ENCODE measurements at regions not wholly inside any gene's neighbourhood (a gene's known extent, or its start where the extent isn't known, plus 50 kb on each side); places are given as distances from the start of the nearest gene placed in this dataset.
"Not testable (repeated sequence)": the region's sequence is repeated elsewhere in the genome, so short reads cannot be mapped to it uniquely, and the experiment has no call there.

GRCh38 chr2:106339609-106340008 lies 128.6 kb downstream of the RGPD3 start:
- Histone ChIP-seq H3K27me3 (no peaks in the 10 kb centered on the region), H3K36me3 (no peaks in the 10 kb centered on the region), H3K27ac (no peak overlapping the region), H3K4me2 (no peak overlapping the region), H3K4me3 (no peak overlapping the region), H3K9me3 (no peaks in the 10 kb centered on the region), H3K9ac (no peak overlapping the region), H4K20me1 (no peaks in the 10 kb centered on the region), H3K4me1 (no peaks in the 10 kb centered on the region)
- no peak for TF ChIP-seq Cebpa-rat (IDR thresholded peaks at IDR 0.05)

GRCh38 chr2:106339132-106339531 lies 129.1 kb downstream of the RGPD3 start:
- Histone ChIP-seq H4K20me1 (no peaks in the 10 kb centered on the region), H3K4me3 (no peak overlapping the region), H3K27ac (no peak overlapping the region), H3K4me2 (no peak overlapping the region), H3K36me3 (no peaks in the 10 kb centered on the region), H3K4me1 (no peaks in the 10 kb centered on the region), H3K27me3 (no peaks in the 10 kb centered on the region), H3K9ac (no peak overlapping the region), H3K9me3 (no peaks in the 10 kb centered on the region)
- TF ChIP-seq Cebpa-rat (IDR thresholded peaks at IDR 0.05) = no peak

- H3K9me3 ChIP-seq = peaks cover 5% of the 10 kb centered on the region; the same call in 1 of the 2 replicates
- H3K4me3 ChIP-seq = no peak overlapping the region
- no peaks in the 10 kb centered on the region for H4K20me1 ChIP-seq
- H3K27ac ChIP-seq = no peak overlapping the region
- H3K9ac ChIP-seq = no peak overlapping the region
- no peaks in the 10 kb centered on the region for H3K27me3 ChIP-seq
- no peak overlapping the region for H3K4me2 ChIP-seq
- no peaks in the 10 kb centered on the region for H3K4me1 ChIP-seq
- H3K36me3 ChIP-seq = no peaks in the 10 kb centered on the region
- TF ChIP-seq Cebpa-rat (IDR thresholded peaks at IDR 0.05) = no peak
Measured at GRCh38 chr2:106338043-106338442, 130.2 kb downstream of the RGPD3 start.

- no peaks in the 10 kb centered on the region for H3K36me3 ChIP-seq
- no peaks in the 10 kb centered on the region for H3K4me1 ChIP-seq
- no peak overlapping the region for H3K4me3 ChIP-seq
- H3K9me3 ChIP-seq = peaks cover 6% of the 10 kb centered on the region; the same call in 1 of the 2 replicates
- no peak for TF ChIP-seq Cebpa-rat (IDR thresholded peaks at IDR 0.05)
- H3K27ac ChIP-seq = no peak overlapping the region
- no peaks in the 10 kb centered on the region for H4K20me1 ChIP-seq
- H3K4me2 ChIP-seq = no peak overlapping the region
- H3K9ac ChIP-seq = no peak overlapping the region
- H3K27me3 ChIP-seq = no peaks in the 10 kb centered on the region
Measured at GRCh38 chr2:106336737-106337136, 131.5 kb downstream of the RGPD3 start.

- no peaks in the 10 kb centered on the region for H3K27me3 ChIP-seq
- TF ChIP-seq Cebpa-rat (IDR thresholded peaks at IDR 0.05) = no peak
Measured at GRCh38 chr2:106336108-106336507, 132.1 kb downstream of the RGPD3 start.

GRCh38 chr2:106334802-106335201 lies 133.4 kb downstream of the RGPD3 start:
- no peak overlapping the region for H3K4me3 ChIP-seq

More at GRCh38 chr2:106336108-106336507, 132.1 kb downstream of the RGPD3 start:
- H3K9ac ChIP-seq = no peak overlapping the region
- peaks cover 6% of the 10 kb centered on the region; the same call in 1 of the 2 replicates for H3K9me3 ChIP-seq
- H4K20me1 ChIP-seq = no peaks in the 10 kb centered on the region
- H3K4me3 ChIP-seq = no peak overlapping the region
- no peak overlapping the region for H3K27ac ChIP-seq
- no peaks in the 10 kb centered on the region for H3K36me3 ChIP-seq
- H3K4me2 ChIP-seq = no peak overlapping the region
- H3K4me1 ChIP-seq = no peaks in the 10 kb centered on the region

GRCh38 chr2:106333253-106333873 lies 134.8 kb downstream of the RGPD3 start:
- not testable (repeated sequence) for H3K27me3 ChIP-seq

More at GRCh38 chr2:106334802-106335201, 133.4 kb downstream of the RGPD3 start:
- H3K27ac ChIP-seq = no peak overlapping the region
- H3K4me1 ChIP-seq = no peaks in the 10 kb centered on the region
- TF ChIP-seq Cebpa-rat (IDR thresholded peaks at IDR 0.05) = no peak
- no peaks in the 10 kb centered on the region for H4K20me1 ChIP-seq
- H3K9me3 ChIP-seq = peaks cover 6% of the 10 kb centered on the region; the same call in 1 of the 2 replicates
- H3K4me2 ChIP-seq = no peak overlapping the region
- H3K9ac ChIP-seq = no peak overlapping the region
- no peaks in the 10 kb centered on the region for H3K27me3 ChIP-seq
- H3K36me3 ChIP-seq = no peaks in the 10 kb centered on the region

GRCh38 chr2:106332054-106332453 lies 136.2 kb downstream of the RGPD3 start:
- no peak for TF ChIP-seq Cebpa-rat (IDR thresholded peaks at IDR 0.05)
- Histone ChIP-seq H3K4me1 (no peaks in the 10 kb centered on the region), H3K9ac (no peak overlapping the region), H3K9me3 (peaks cover 6% of the 10 kb centered on the region; the same call in 1 of the 2 replicates), H3K4me2 (no peak overlapping the region), H3K27me3 (no peaks in the 10 kb centered on the region), H3K4me3 (no peak overlapping the region), H4K20me1 (no peaks in the 10 kb centered on the region), H3K36me3 (no peaks in the 10 kb centered on the region), H3K27ac (no peak overlapping the region)

More at GRCh38 chr2:106333253-106333873, 134.8 kb downstream of the RGPD3 start:
- H3K4me1 ChIP-seq, H3K9ac ChIP-seq, H3K9me3 ChIP-seq, H3K36me3 ChIP-seq, H4K20me1 ChIP-seq, H3K27ac ChIP-seq, H3K4me3 ChIP-seq, H3K4me2 ChIP-seq: not testable (repeated sequence)

GRCh38 chr2:106330384-106331261 lies 136.5 kb upstream of the UXS1 start:
- H3K4me3 ChIP-seq, H3K4me1 ChIP-seq, H3K9me3 ChIP-seq, H3K27me3 ChIP-seq, H3K36me3 ChIP-seq, H3K27ac ChIP-seq, H3K4me2 ChIP-seq, H3K9ac ChIP-seq, H4K20me1 ChIP-seq: not testable (repeated sequence)

GRCh38 chr2:106323337-106324013 lies 129.4 kb upstream of the UXS1 start:
- H3K36me3 ChIP-seq = no peaks in the 10 kb centered on the region
- TF ChIP-seq Cebpa-rat (IDR thresholded peaks at IDR 0.05) = no peak
- H3K27ac ChIP-seq = no peak overlapping the region
- H4K20me1 ChIP-seq = no peaks in the 10 kb centered on the region
- no peak overlapping the region for H3K4me2 ChIP-seq
- H3K27me3 ChIP-seq = no peaks in the 10 kb centered on the region
- H3K4me3 ChIP-seq = no peak overlapping the region
- no peak overlapping the region for H3K9ac ChIP-seq
- H3K4me1 ChIP-seq = no peaks in the 10 kb centered on the region
- H3K9me3 ChIP-seq = peaks cover 8% of the 10 kb centered on the region
